ENCODE measurements at regions not wholly inside any gene's neighbourhood (a gene's known extent, or its start where the extent isn't known, plus 50 kb on each side); places are given as distances from the start of the nearest gene placed in this dataset.

DNA sequence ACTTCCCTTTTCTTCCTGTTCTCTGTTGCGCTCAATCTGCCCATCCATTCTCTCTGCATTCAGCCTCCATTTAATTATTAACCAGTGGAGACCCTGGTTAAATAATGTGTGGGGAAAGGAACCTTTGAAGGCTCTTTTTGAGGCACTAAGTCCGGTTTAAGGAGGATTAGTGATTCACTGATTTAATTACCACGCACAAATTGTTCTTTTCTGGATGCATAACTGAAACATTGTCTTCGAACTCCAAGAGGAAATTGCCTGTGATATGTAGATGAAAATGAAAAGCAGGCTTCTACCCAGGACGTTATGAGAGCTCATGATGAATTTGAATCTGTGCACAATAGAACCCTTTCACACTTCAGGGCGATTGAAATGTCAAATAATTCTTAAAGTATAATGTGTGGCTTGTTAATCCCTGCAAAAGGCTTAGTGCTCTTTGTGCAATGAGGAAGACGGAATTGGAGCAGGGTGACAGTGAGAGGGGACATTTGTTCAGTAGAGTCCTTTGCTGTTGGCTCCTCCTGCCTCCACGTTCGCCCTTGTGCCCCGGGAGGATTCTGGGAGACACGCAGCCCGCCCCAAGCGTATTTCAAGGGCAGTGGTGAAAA, 51.1 kb upstream of the ZNF236 start:
- DNase-seq (ENCODE audit: low read depth), result no peak

DNA sequence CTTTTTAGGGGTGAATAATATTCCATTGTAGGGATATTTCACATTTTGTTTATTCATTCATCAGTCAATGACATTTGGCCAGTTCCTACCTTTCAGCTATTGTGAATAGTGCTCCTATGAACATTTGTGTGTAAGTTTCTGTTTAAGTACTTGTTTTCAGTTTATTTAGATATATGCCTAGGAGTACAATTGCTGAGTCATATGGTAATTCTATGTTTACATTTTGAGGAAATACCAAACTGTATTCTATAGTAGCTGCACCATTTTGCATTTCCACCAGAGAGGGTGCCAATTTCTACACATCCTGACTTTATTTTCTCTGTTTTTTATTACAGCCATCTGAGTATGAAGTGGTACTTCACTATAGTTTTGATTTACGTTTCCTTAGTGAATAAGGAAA, 54.4 kb upstream of the ZNF236 start:
- ChIA-PET CTCF (no interaction called here), POLR2A (no interaction called here)
- Histone ChIP-seq H3K36me3 (ENCODE audit: control insufficient read depth, insufficient read depth, low read length) (no peaks in the 10 kb centered on the region), H3K27me3 (ENCODE audit: control insufficient read depth, insufficient read depth, low read length) (peaks cover 1% of the 10 kb centered on the region; the same call in 1 of the 2 replicates), H3K4me3 (ENCODE audit: low read depth, low read length) (no peak overlapping the region)
- no peak for DNase-seq (ENCODE audit: low read depth)
- TF ChIP-seq CTCF (IDR thresholded peaks at IDR 0.05; ENCODE audit: insufficient read depth, low read depth, low read length), result no peak

More for the DNA sequence above, 51.1 kb upstream of the ZNF236 start:
- Histone ChIP-seq H3K36me3 (ENCODE audit: control insufficient read depth, insufficient read depth, low read length) (no peaks in the 10 kb centered on the region), H3K27me3 (ENCODE audit: control insufficient read depth, insufficient read depth, low read length) (peaks cover 1% of the 10 kb centered on the region; the same call in 1 of the 2 replicates), H3K4me3 (ENCODE audit: low read depth, low read length) (no peak overlapping the region)
- ChIA-PET CTCF (no interaction called here), POLR2A (no interaction called here)
- TF ChIP-seq CTCF (IDR thresholded peaks at IDR 0.05; ENCODE audit: insufficient read depth, low read depth, low read length), result no peak

DNA sequence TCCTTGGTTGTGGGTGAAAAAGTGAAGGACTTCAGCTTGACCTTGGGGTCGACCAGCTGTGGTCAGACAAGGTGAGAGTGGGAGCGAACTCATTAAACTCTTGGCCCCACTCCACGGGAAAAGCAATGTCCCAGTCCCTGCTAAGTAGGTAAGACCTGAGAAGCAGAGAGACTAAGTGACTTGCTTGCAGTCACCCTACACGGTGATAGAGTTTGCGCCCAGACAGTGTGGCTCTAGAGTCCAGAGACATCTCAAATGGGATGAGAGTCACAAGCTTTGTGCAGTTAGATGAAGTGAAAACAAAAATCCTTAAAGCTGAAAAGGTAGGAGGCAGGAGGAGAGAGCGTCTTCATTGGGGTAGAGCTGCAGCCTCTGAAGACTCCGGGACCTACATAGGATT, 55.9 kb upstream of the ZNF236 start:
- Histone ChIP-seq H3K4me3 (ENCODE audit: low read depth, low read length) (no peak overlapping the region), H3K36me3 (ENCODE audit: control insufficient read depth, insufficient read depth, low read length) (no peaks in the 10 kb centered on the region), H3K27me3 (ENCODE audit: control insufficient read depth, insufficient read depth, low read length) (peaks cover under 1% of the 10 kb centered on the region; the same call in 1 of the 2 replicates)
- ChIA-PET CTCF (interaction anchor here (1.4 kb wide), 1 partner anchor 12 kb away, joined by 3 read pairs; no protein-coding TSS in a partner anchor), POLR2A (no interaction called here)
- DNase-seq (ENCODE audit: low read depth), result no peak
- TF ChIP-seq CTCF (IDR thresholded peaks at IDR 0.05; ENCODE audit: insufficient read depth, low read depth, low read length), result no peak

DNA sequence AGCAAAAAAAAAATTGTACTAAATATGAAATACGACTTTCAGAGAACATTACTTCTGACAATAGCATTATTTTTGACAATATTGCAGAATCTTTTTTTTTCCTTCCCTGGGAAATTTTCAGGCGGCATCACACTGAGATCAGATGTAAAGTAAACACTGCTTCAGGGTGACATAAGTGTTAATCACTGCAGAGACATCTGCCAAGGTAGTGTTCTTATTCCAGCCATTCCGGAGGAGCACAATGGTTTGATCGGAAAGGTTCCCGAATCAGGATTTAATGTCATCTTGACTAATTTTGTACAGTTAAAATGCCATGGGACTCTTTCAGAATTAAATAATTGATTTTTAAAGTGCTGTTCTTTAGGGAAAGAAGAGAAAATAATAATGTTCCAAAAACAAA, 56.7 kb upstream of the ZNF236 start:
- ChIA-PET CTCF (interaction anchor here (1.4 kb wide), 1 partner anchor 11 kb away, joined by 3 read pairs; no protein-coding TSS in a partner anchor), POLR2A (no interaction called here)
- DNase-seq (ENCODE audit: low read depth), result no peak
- no peaks in the 10 kb centered on the region; the same call in 1 of the 2 replicates for H3K27me3 ChIP-seq (ENCODE audit: control insufficient read depth, insufficient read depth, low read length)
- H3K36me3 ChIP-seq (ENCODE audit: control insufficient read depth, insufficient read depth, low read length), result no peaks in the 10 kb centered on the region
- H3K4me3 ChIP-seq (ENCODE audit: low read depth, low read length), result no peak overlapping the region
- TF ChIP-seq CTCF (IDR thresholded peaks at IDR 0.05; ENCODE audit: insufficient read depth, low read depth, low read length), result no peak

GRCh38 chr18:76764291-76764901, 58.0 kb upstream of the ZNF236 start:
- no peak overlapping the region for H3K4me3 ChIP-seq (ENCODE audit: low read depth, low read length)
- ChIA-PET POLR2A (no interaction called here), CTCF (no interaction called here)
- DNase-seq (ENCODE audit: low read depth), result no peak
- no peaks in the 10 kb centered on the region; the same call in 1 of the 2 replicates for H3K27me3 ChIP-seq (ENCODE audit: control insufficient read depth, insufficient read depth, low read length)
- H3K36me3 ChIP-seq (ENCODE audit: control insufficient read depth, insufficient read depth, low read length), result no peaks in the 10 kb centered on the region
- no peak for TF ChIP-seq CTCF (IDR thresholded peaks at IDR 0.05; ENCODE audit: insufficient read depth, low read depth, low read length)

Measured in BJ (cell line).